ENCODE measurements at regions not wholly inside any gene's neighbourhood (a gene's known extent, or its start where the extent isn't known, plus 50 kb on each side); places are given as distances from the start of the nearest gene placed in this dataset.

DNA sequence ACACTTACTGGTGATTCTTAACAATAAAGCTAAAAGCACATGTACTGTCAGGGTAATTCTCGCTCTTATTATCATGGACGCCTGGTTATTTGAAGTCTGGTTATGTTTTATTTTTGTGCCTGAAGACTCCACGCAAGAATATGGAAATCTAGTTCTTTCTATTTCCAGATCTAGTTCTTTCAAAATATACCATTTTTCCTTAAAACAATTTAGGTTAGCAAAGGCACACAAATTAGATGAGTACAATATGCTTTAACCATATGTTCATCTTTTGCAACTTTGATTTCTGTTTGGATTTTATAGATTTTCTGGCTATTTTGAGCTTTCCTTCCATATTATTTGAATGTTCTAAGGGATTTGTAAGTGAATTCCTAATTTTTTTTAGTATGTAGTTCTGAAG lies 1783.1 kb downstream of the PCDH7 start:
- no peak for TF ChIP-seq CTCF (conservative IDR thresholded peaks at IDR 0.05; ENCODE audit: low read length)
- no peak for TF ChIP-seq EZH2phosphoT487 (IDR thresholded peaks at IDR 0.05; ENCODE audit: borderline replicate concordance)

All from Loucy (cell line).